ENCODE measurements at regions not wholly inside any gene's neighbourhood (a gene's known extent, or its start where the extent isn't known, plus 50 kb on each side); places are given as distances from the start of the nearest gene placed in this dataset.

DNA sequence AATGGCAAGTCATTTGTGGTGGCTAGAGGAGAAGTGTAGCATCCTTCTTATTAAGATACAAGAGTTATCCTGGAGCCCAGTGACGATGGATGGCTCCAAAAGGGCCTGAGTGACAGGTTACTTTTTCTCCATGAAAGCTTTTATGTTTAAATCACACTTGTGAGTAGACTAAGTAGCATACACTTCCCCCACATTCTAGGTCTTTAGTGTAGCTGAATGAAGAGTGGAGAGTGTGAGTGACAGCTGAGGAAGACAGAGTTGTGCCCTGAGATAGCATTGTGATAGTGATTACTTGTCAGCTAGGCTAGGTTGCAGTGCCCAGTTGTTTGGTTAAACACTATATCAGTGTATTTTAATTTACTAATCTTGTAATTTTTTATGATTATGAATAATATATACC is 337.8 kb downstream of the TENT4A start:
- ChIA-PET POLR2A (interaction anchor here (0.6 kb wide), 1 partner anchor 13 kb away, joined by 3 read pairs; no protein-coding TSS in a partner anchor), CTCF (ENCODE audit: unreplicated experiment) (no interaction called here)
- Histone ChIP-seq H3K79me2 (ENCODE audit: insufficient read depth, low read depth, low read length) (no peaks in the 10 kb centered on the region), H3K4me1 (ENCODE audit: insufficient read depth, low read length, poor library complexity, severe bottlenecking) (no peaks in the 10 kb centered on the region), H3K36me3 (ENCODE audit: insufficient read depth, low read length) (no peaks in the 10 kb centered on the region), H4K20me1 (ENCODE audit: insufficient read depth, low read length) (no peaks in the 10 kb centered on the region), H3K4me3 (ENCODE audit: low read depth, low read length, poor library complexity, severe bottlenecking) (no peak overlapping the region), H3K9me2 (ENCODE audit: insufficient read depth, low read length) (no peaks in the 10 kb centered on the region), H2AFZ (ENCODE audit: low read length) (no peak overlapping the region), H3K27ac (ENCODE audit: low read depth, low read length, poor library complexity, severe bottlenecking) (no peak overlapping the region), H3K4me2 (ENCODE audit: low read length) (no peak overlapping the region), H3K9me3 (ENCODE audit: low read length) (no peaks in the 10 kb centered on the region)
- BruUV-seq (replicated peaks), result no TSS peak
- intact Hi-C loops (cut with micrococcal nuclease; ENCODE audit: unreplicated experiment), result no loop called here
- no peak for TF ChIP-seq EZH2phosphoT487 (IDR thresholded peaks at IDR 0.05; ENCODE audit: borderline replicate concordance, low read depth, low read length)
- DNase-seq (ENCODE audit: low spot score), result no peak

GRCh38 chr5:7053125-7053524 is 339.9 kb downstream of the TENT4A start:
- CTCF ChIA-PET (ENCODE audit: unreplicated experiment), result interaction anchor here (0.6 kb wide), 1 partner anchor 15 kb away, joined by 3 read pairs; no protein-coding TSS in a partner anchor
- POLR2A ChIA-PET, result interaction anchor here (0.9 kb wide), 1 partner anchor 24 kb away, joined by 3 read pairs; no protein-coding TSS in a partner anchor
- H3K9me2 ChIP-seq (ENCODE audit: insufficient read depth, low read length), result no peaks in the 10 kb centered on the region

DNA sequence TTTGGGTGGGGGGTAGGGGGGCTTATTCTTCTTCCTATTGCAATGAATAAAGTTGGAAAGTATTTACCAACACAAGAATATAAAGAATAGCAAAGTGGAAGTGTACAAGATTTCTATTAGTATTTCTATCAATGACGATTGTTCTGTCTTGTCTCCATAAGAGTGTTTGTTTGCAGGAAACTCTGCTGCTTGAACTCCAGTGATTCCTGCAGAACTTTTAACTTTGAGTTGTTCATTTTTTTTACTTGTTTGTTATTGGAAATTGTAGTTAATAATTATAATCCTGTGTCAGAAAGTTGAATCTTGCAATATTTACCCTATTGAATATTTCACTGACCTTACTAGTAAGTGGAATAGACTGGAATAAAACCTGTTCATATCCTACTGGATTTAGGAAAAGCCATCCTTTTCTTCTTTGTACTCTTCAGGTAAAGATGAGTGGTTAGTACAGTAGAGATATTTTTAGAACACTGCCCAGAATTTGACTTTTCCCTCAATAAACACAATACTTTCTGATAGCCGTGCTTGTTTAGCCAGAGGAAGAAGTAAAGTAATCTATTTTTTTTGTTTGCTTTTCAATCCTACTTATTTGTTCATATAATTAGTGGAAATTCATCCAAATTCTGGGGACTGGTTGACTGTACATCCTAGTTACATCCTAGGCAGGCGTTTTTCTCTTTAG is 340.4 kb downstream of the TENT4A start:
- Histone ChIP-seq H4K20me1 (ENCODE audit: insufficient read depth, low read length) (no peaks in the 10 kb centered on the region), H2AFZ (ENCODE audit: low read length) (no peak overlapping the region), H3K9me3 (ENCODE audit: low read length) (no peaks in the 10 kb centered on the region), H3K4me2 (ENCODE audit: low read length) (no peak overlapping the region), H3K9me2 (ENCODE audit: insufficient read depth, low read length) (no peaks in the 10 kb centered on the region), H3K79me2 (ENCODE audit: insufficient read depth, low read depth, low read length) (no peaks in the 10 kb centered on the region), H3K36me3 (ENCODE audit: insufficient read depth, low read length) (no peaks in the 10 kb centered on the region), H3K4me1 (ENCODE audit: insufficient read depth, low read length, poor library complexity, severe bottlenecking) (no peaks in the 10 kb centered on the region), H3K27ac (ENCODE audit: low read depth, low read length, poor library complexity, severe bottlenecking) (no peak overlapping the region), H3K4me3 (ENCODE audit: low read depth, low read length, poor library complexity, severe bottlenecking) (no peak overlapping the region)
- DNase-seq (ENCODE audit: low spot score), result no peak
- no TSS peak for BruUV-seq (replicated peaks)
- intact Hi-C loops (cut with micrococcal nuclease; ENCODE audit: unreplicated experiment), result no loop called here
- ChIA-PET CTCF (ENCODE audit: unreplicated experiment) (no interaction called here), POLR2A (no interaction called here)
- TF ChIP-seq EZH2phosphoT487 (IDR thresholded peaks at IDR 0.05; ENCODE audit: borderline replicate concordance, low read depth, low read length) (no peak), CTCF (conservative IDR thresholded peaks at IDR 0.05; ENCODE audit: low read length) (no peak)

More at GRCh38 chr5:7053125-7053524, 339.9 kb downstream of the TENT4A start:
- no peaks in the 10 kb centered on the region for H3K79me2 ChIP-seq (ENCODE audit: insufficient read depth, low read depth, low read length)
- no peaks in the 10 kb centered on the region for H4K20me1 ChIP-seq (ENCODE audit: insufficient read depth, low read length)
- intact Hi-C loops (cut with micrococcal nuclease; ENCODE audit: unreplicated experiment), result no loop called here
- H3K4me3 ChIP-seq (ENCODE audit: low read depth, low read length, poor library complexity, severe bottlenecking), result no peak overlapping the region
- BruUV-seq (replicated peaks), result no TSS peak
- no peaks in the 10 kb centered on the region for H3K36me3 ChIP-seq (ENCODE audit: insufficient read depth, low read length)
- H3K4me2 ChIP-seq (ENCODE audit: low read length), result no peak overlapping the region
- H3K4me1 ChIP-seq (ENCODE audit: insufficient read depth, low read length, poor library complexity, severe bottlenecking), result no peaks in the 10 kb centered on the region
- DNase-seq (ENCODE audit: low spot score), result no peak
- H3K9me3 ChIP-seq (ENCODE audit: low read length), result no peaks in the 10 kb centered on the region
- H2AFZ ChIP-seq (ENCODE audit: low read length), result no peak overlapping the region
- no peak overlapping the region for H3K27ac ChIP-seq (ENCODE audit: low read depth, low read length, poor library complexity, severe bottlenecking)
- TF ChIP-seq CTCF (conservative IDR thresholded peaks at IDR 0.05; ENCODE audit: low read length) (no peak), EZH2phosphoT487 (IDR thresholded peaks at IDR 0.05; ENCODE audit: borderline replicate concordance, low read depth, low read length) (no peak)
